ENCODE measurements at regions not wholly inside any gene's neighbourhood (a gene's known extent, or its start where the extent isn't known, plus 50 kb on each side); places are given as distances from the start of the nearest gene placed in this dataset.

- Histone ChIP-seq H3K4me2 (ENCODE audit: insufficient read depth, low read length) (no peak overlapping the region), H2AFZ (ENCODE audit: low read length) (no peak overlapping the region), H3K4me3 (ENCODE audit: insufficient read depth, low read length) (no peak overlapping the region), H4K20me1 (ENCODE audit: insufficient read depth, low read length) (no peaks in the 10 kb centered on the region), H3K9me3 (ENCODE audit: low read depth, low read length) (no peaks in the 10 kb centered on the region), H3K27ac (ENCODE audit: low read depth, low read length) (no peak overlapping the region), H3K4me1 (ENCODE audit: insufficient read depth, low read length) (no peaks in the 10 kb centered on the region), H3K79me2 (ENCODE audit: insufficient read depth, low read length) (no peaks in the 10 kb centered on the region), H3K36me3 (ENCODE audit: insufficient read depth, low read length) (no peaks in the 10 kb centered on the region), H3K27me3 (ENCODE audit: insufficient read depth, low read length) (no peaks in the 10 kb centered on the region)
- DNase-seq (ENCODE audit: insufficient read length, low spot score, missing footprints): no peak
- no peak for TF ChIP-seq CTCF (IDR thresholded peaks at IDR 0.05; ENCODE audit: extremely low read depth, low read depth, low read length)
These were observed 511.6 kb downstream of the PLOD2 start for GRCh38 chr3:145649368-145649887.

GRCh38 chr3:145650170-145650569 is 510.8 kb downstream of the PLOD2 start:
- H3K27me3 ChIP-seq (ENCODE audit: insufficient read depth, low read length): no peaks in the 10 kb centered on the region
- H3K36me3 ChIP-seq (ENCODE audit: insufficient read depth, low read length): no peaks in the 10 kb centered on the region
- DNase-seq (ENCODE audit: insufficient read length, low spot score, missing footprints): no peak
- H3K9me3 ChIP-seq (ENCODE audit: low read depth, low read length): no peaks in the 10 kb centered on the region
- no peak overlapping the region for H2AFZ ChIP-seq (ENCODE audit: low read length)
- no peak overlapping the region for H3K4me2 ChIP-seq (ENCODE audit: insufficient read depth, low read length)
- TF ChIP-seq CTCF (IDR thresholded peaks at IDR 0.05; ENCODE audit: extremely low read depth, low read depth, low read length): no peak
- H3K79me2 ChIP-seq (ENCODE audit: insufficient read depth, low read length): no peaks in the 10 kb centered on the region
- no peak overlapping the region for H3K4me3 ChIP-seq (ENCODE audit: insufficient read depth, low read length)
- H4K20me1 ChIP-seq (ENCODE audit: insufficient read depth, low read length): no peaks in the 10 kb centered on the region
- H3K4me1 ChIP-seq (ENCODE audit: insufficient read depth, low read length): no peaks in the 10 kb centered on the region
- H3K27ac ChIP-seq (ENCODE audit: low read depth, low read length): no peak overlapping the region

- no peaks in the 10 kb centered on the region for H3K4me1 ChIP-seq (ENCODE audit: insufficient read depth, low read length)
- no peaks in the 10 kb centered on the region for H4K20me1 ChIP-seq (ENCODE audit: insufficient read depth, low read length)
- no peaks in the 10 kb centered on the region for H3K36me3 ChIP-seq (ENCODE audit: insufficient read depth, low read length)
- DNase-seq (ENCODE audit: insufficient read length, low spot score, missing footprints): no peak
- TF ChIP-seq CTCF (IDR thresholded peaks at IDR 0.05; ENCODE audit: extremely low read depth, low read depth, low read length): no peak
- H3K27ac ChIP-seq (ENCODE audit: low read depth, low read length): no peak overlapping the region
- no peaks in the 10 kb centered on the region for H3K79me2 ChIP-seq (ENCODE audit: insufficient read depth, low read length)
- H3K27me3 ChIP-seq (ENCODE audit: insufficient read depth, low read length): no peaks in the 10 kb centered on the region
- no peaks in the 10 kb centered on the region for H3K9me3 ChIP-seq (ENCODE audit: low read depth, low read length)
- no peak overlapping the region for H3K4me3 ChIP-seq (ENCODE audit: insufficient read depth, low read length)
- H3K4me2 ChIP-seq (ENCODE audit: insufficient read depth, low read length): no peak overlapping the region
- H2AFZ ChIP-seq (ENCODE audit: low read length): no peak overlapping the region
These were observed 489.9 kb downstream of the PLOD2 start for GRCh38 chr3:145671121-145671520.

GRCh38 chr3:145673838-145674237 is 487.1 kb downstream of the PLOD2 start:
- Histone ChIP-seq H3K79me2 (ENCODE audit: insufficient read depth, low read length) (no peaks in the 10 kb centered on the region), H3K4me3 (ENCODE audit: insufficient read depth, low read length) (no peak overlapping the region), H3K36me3 (ENCODE audit: insufficient read depth, low read length) (no peaks in the 10 kb centered on the region), H3K4me2 (ENCODE audit: insufficient read depth, low read length) (no peak overlapping the region), H3K27me3 (ENCODE audit: insufficient read depth, low read length) (no peaks in the 10 kb centered on the region), H3K9me3 (ENCODE audit: low read depth, low read length) (no peaks in the 10 kb centered on the region), H3K27ac (ENCODE audit: low read depth, low read length) (no peak overlapping the region), H3K4me1 (ENCODE audit: insufficient read depth, low read length) (no peaks in the 10 kb centered on the region), H4K20me1 (ENCODE audit: insufficient read depth, low read length) (no peaks in the 10 kb centered on the region), H2AFZ (ENCODE audit: low read length) (no peak overlapping the region)
- no peak for TF ChIP-seq CTCF (IDR thresholded peaks at IDR 0.05; ENCODE audit: extremely low read depth, low read depth, low read length)
- DNase-seq (ENCODE audit: insufficient read length, low spot score, missing footprints): no peak

Measured in osteoblast (primary cell).